SK-N-SH treated with all-trans-retinoic acid at 6 μM for 48 hours (cell line): ENCODE measurements at regions not wholly inside any gene's neighbourhood (a gene's known extent, or its start where the extent isn't known, plus 50 kb on each side); places are given as distances from the start of the nearest gene placed in this dataset.

Source experiments
- ATAC-seq: fragments of 200-7000 bp; cut with Tn5 transposase; 3 replicates; pipeline ENCODE4 v1.9.1; 2020; ENCODE audit warnings: mild to moderate bottlenecking, moderate library complexity
- ARNTL ChIP-seq: fragments of 450-650 bp; formaldehyde crosslinking; IDR thresholded peaks from 2 replicates; pipeline ENCODE4 v1.5.0; 2020; ENCODE audit warnings: low read depth, mild to moderate bottlenecking, moderate library complexity, borderline replicate concordance
- BACH2 ChIP-seq: fragments of 250-450 bp; sonication (Bioruptor Pico); IDR thresholded peaks from 2 replicates; pipeline ENCODE4 v1.9.0; 2021; ENCODE audit warnings: mild to moderate bottlenecking, borderline replicate concordance
- CREB5 ChIP-seq: fragments of 250-450 bp; sonication (Bioruptor Pico); IDR thresholded peaks from 2 replicates; pipeline ENCODE4 v1.5.1; 2020; ENCODE audit warnings: low read depth, mild to moderate bottlenecking, moderate library complexity
- CSDC2 ChIP-seq: fragments of 250-450 bp; sonication (Bioruptor Pico); IDR thresholded peaks from 2 replicates; pipeline ENCODE4 v1.5.0; 2020; ENCODE audit warnings: mild to moderate bottlenecking, moderate library complexity
- ESRRG ChIP-seq: fragments of 250-450 bp; sonication (Bioruptor Pico); IDR thresholded peaks from 2 replicates; pipeline ENCODE4 v1.6.1; 2021; ENCODE audit warnings: mild to moderate bottlenecking
- GLIS3 ChIP-seq: fragments of 250-450 bp; sonication (Bioruptor Pico); IDR thresholded peaks from 2 replicates; pipeline ENCODE4 v1.5.0; 2020; ENCODE audit warnings: mild to moderate bottlenecking, moderate library complexity
- OSR1 ChIP-seq: fragments of 250-450 bp; sonication (Bioruptor Pico); IDR thresholded peaks from 2 replicates; pipeline ENCODE4 v1.8.0; 2022; ENCODE audit warnings: moderate library complexity, mild to moderate bottlenecking, inconsistent platforms
- PPARA ChIP-seq: fragments of 250-450 bp; sonication (Bioruptor Pico); IDR thresholded peaks from 2 replicates; pipeline ENCODE4 v1.5.0; 2020; ENCODE audit warnings: mild to moderate bottlenecking, borderline replicate concordance
- SNAI2 ChIP-seq: fragments of 250-450 bp; sonication (Bioruptor Pico); IDR thresholded peaks from 2 replicates; pipeline ENCODE4 v1.5.0; 2020; ENCODE audit warnings: mild to moderate bottlenecking, moderate library complexity
- TCF4 ChIP-seq: fragments of 250-450 bp; sonication (Bioruptor Pico); IDR thresholded peaks from 2 replicates; pipeline ENCODE4 v1.8.0; 2021; ENCODE audit warnings: mild to moderate bottlenecking, moderate library complexity, borderline replicate concordance
- TOX ChIP-seq: fragments of 250-450 bp; sonication (Bioruptor Pico); IDR thresholded peaks from 2 replicates; pipeline ENCODE4 v1.8.0; 2021; ENCODE audit warnings: mild to moderate bottlenecking, moderate library complexity, borderline replicate concordance
- ZC3H10 ChIP-seq: fragments of 250-450 bp; sonication (Bioruptor Pico); IDR thresholded peaks from 2 replicates; pipeline ENCODE4 v1.5.1; 2021; ENCODE audit warnings: mild to moderate bottlenecking, moderate library complexity
- ZFP3 ChIP-seq: fragments of 250-450 bp; sonication (Bioruptor Pico); IDR thresholded peaks from 2 replicates; pipeline ENCODE4 v1.5.0; 2020; ENCODE audit warnings: mild to moderate bottlenecking, moderate library complexity
- ZNF565 ChIP-seq: fragments of 450-650 bp; formaldehyde crosslinking; conservative IDR thresholded peaks from 2 replicates; pipeline ENCODE4 v1.5.0; 2020; ENCODE audit warnings: low read depth, mild to moderate bottlenecking, moderate library complexity
- ZNF70 ChIP-seq: fragments of 450-650 bp; formaldehyde crosslinking; IDR thresholded peaks from 2 replicates; pipeline ENCODE4 v1.5.0; 2020; ENCODE audit warnings: mild to moderate bottlenecking, moderate library complexity
- ZNF8 ChIP-seq: fragments of 450-650 bp; formaldehyde crosslinking; IDR thresholded peaks from 2 replicates; pipeline ENCODE4 v1.5.0; 2020; ENCODE audit warnings: mild to moderate bottlenecking, moderate library complexity
- TF ChIP-seq, protein P1 (sequence below): fragments of 250-450 bp; sonication (Bioruptor Pico); IDR thresholded peaks from 2 replicates; pipeline ENCODE4 v1.5.1; 2021; ENCODE audit warnings: mild to moderate bottlenecking, moderate library complexity
- TF ChIP-seq, protein P2 (sequence below): fragments of 250-450 bp; sonication (Bioruptor Pico); IDR thresholded peaks from 2 replicates; pipeline ENCODE4 v1.8.0; 2021; ENCODE audit warnings: low read depth, mild to moderate bottlenecking, moderate library complexity, borderline replicate concordance
- TF ChIP-seq, protein P3 (sequence below): fragments of 250-450 bp; sonication (Bioruptor Pico); IDR thresholded peaks from 2 replicates; pipeline ENCODE4 v1.8.0; 2020; ENCODE audit warnings: mild to moderate bottlenecking, moderate library complexity, borderline replicate concordance
- TF ChIP-seq, protein P4 (sequence below): fragments of 250-450 bp; sonication (Bioruptor Pico); IDR thresholded peaks from 2 replicates; pipeline ENCODE4 v1.5.0; 2020; ENCODE audit warnings: mild to moderate bottlenecking, moderate library complexity

DNA sequence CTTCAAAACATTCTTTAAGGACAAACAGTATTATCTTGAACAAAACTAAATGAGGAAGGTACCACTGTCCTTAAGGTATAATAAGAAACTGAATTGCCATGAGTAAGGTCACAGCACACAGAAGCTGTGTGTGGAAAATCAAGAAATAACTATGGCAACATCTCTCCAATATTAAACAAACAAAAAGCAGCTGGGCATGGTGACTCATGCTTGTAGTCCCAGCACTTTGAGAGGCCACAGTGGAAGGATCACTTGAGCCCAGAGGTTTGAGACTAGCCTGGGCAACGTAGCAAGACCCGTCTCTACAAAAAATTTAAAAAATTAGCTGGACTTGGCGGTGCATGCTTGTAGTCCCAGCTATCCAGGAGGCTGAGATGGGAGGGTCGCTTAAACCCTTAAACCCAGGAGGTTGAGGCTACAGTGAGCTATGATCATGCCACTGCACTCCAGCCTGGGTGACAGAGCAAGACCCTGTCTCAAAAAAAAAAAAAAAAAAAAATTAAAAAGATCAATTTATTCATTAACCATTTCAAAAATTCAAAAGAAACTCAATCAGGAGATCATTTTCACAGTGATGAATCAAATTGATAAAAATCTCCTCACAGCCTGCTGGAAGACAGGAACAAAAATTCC is 195.4 kb downstream of the SKIDA1 start (continued):
- TF ChIP-seq, protein P1, sequence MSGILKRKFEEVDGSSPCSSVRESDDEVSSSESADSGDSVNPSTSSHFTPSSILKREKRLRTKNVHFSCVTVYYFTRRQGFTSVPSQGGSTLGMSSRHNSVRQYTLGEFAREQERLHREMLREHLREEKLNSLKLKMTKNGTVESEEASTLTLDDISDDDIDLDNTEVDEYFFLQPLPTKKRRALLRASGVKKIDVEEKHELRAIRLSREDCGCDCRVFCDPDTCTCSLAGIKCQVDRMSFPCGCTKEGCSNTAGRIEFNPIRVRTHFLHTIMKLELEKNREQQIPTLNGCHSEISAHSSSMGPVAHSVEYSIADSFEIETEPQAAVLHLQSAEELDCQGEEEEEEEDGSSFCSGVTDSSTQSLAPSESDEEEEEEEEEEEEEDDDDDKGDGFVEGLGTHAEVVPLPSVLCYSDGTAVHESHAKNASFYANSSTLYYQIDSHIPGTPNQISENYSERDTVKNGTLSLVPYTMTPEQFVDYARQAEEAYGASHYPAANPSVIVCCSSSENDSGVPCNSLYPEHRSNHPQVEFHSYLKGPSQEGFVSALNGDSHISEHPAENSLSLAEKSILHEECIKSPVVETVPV (CRISPR knock-in tag): no peak
- TF ChIP-seq ZNF565: no peak
- no peak for TF ChIP-seq ZNF8 (CRISPR knock-in tag)
- TF ChIP-seq GLIS3 (CRISPR knock-in tag): no peak
- no peak for TF ChIP-seq TCF4 (CRISPR knock-in tag)
- TF ChIP-seq TOX (CRISPR knock-in tag): no peak
- no peak for TF ChIP-seq CREB5 (CRISPR knock-in tag)
- TF ChIP-seq SNAI2 (CRISPR knock-in tag): no peak
- no peak for TF ChIP-seq ESRRG (CRISPR knock-in tag)

GRCh38 chr10:21327289-21327993 is 198.0 kb downstream of the SKIDA1 start:
- ATAC-seq: no peak
- TF ChIP-seq ZNF8 (CRISPR knock-in tag): no peak
- no peak for TF ChIP-seq GLIS3 (CRISPR knock-in tag)
- no peak for TF ChIP-seq ESRRG (CRISPR knock-in tag)
- TF ChIP-seq PPARA (CRISPR knock-in tag): no peak
- no peak for TF ChIP-seq TCF4 (CRISPR knock-in tag)
- TF ChIP-seq, protein P2, sequence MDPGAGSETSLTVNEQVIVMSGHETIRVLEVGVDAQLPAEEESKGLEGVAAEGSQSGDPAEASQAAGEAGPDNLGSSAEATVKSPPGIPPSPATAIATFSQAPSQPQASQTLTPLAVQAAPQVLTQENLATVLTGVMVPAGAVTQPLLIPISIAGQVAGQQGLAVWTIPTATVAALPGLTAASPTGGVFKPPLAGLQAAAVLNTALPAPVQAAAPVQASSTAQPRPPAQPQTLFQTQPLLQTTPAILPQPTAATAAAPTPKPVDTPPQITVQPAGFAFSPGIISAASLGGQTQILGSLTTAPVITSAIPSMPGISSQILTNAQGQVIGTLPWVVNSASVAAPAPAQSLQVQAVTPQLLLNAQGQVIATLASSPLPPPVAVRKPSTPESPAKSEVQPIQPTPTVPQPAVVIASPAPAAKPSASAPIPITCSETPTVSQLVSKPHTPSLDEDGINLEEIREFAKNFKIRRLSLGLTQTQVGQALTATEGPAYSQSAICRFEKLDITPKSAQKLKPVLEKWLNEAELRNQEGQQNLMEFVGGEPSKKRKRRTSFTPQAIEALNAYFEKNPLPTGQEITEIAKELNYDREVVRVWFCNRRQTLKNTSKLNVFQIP: no peak
- no peak for TF ChIP-seq ZNF565
- TF ChIP-seq, protein P1 (CRISPR knock-in tag): no peak
- TF ChIP-seq OSR1 (CRISPR knock-in tag): no peak
- no peak for TF ChIP-seq CREB5 (CRISPR knock-in tag)
- TF ChIP-seq ZC3H10 (CRISPR knock-in tag): no peak
- TF ChIP-seq BACH2 (CRISPR knock-in tag): no peak
- TF ChIP-seq CSDC2 (CRISPR knock-in tag): no peak
- no peak for TF ChIP-seq TOX (CRISPR knock-in tag)
- TF ChIP-seq ZNF70 (CRISPR knock-in tag): no peak
- TF ChIP-seq ZFP3 (CRISPR knock-in tag): no peak

GRCh38 chr10:21326594-21327288 is 198.7 kb downstream of the SKIDA1 start:
- no peak for ATAC-seq
- TF ChIP-seq ARNTL (CRISPR knock-in tag) (no peak), ZNF70 (CRISPR knock-in tag) (no peak), ZFP3 (CRISPR knock-in tag) (no peak), ZNF8 (CRISPR knock-in tag) (no peak), ZC3H10 (CRISPR knock-in tag) (no peak), ESRRG (CRISPR knock-in tag) (no peak), CSDC2 (CRISPR knock-in tag) (no peak), SNAI2 (CRISPR knock-in tag) (no peak), GLIS3 (CRISPR knock-in tag) (no peak), ZNF565 (no peak)
- TF ChIP-seq, protein P2: no peak
- TF ChIP-seq, protein P3, sequence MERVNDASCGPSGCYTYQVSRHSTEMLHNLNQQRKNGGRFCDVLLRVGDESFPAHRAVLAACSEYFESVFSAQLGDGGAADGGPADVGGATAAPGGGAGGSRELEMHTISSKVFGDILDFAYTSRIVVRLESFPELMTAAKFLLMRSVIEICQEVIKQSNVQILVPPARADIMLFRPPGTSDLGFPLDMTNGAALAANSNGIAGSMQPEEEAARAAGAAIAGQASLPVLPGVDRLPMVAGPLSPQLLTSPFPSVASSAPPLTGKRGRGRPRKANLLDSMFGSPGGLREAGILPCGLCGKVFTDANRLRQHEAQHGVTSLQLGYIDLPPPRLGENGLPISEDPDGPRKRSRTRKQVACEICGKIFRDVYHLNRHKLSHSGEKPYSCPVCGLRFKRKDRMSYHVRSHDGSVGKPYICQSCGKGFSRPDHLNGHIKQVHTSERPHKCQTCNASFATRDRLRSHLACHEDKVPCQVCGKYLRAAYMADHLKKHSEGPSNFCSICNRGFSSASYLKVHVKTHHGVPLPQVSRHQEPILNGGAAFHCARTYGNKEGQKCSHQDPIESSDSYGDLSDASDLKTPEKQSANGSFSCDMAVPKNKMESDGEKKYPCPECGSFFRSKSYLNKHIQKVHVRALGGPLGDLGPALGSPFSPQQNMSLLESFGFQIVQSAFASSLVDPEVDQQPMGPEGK: no peak
- TF ChIP-seq, protein P4, sequence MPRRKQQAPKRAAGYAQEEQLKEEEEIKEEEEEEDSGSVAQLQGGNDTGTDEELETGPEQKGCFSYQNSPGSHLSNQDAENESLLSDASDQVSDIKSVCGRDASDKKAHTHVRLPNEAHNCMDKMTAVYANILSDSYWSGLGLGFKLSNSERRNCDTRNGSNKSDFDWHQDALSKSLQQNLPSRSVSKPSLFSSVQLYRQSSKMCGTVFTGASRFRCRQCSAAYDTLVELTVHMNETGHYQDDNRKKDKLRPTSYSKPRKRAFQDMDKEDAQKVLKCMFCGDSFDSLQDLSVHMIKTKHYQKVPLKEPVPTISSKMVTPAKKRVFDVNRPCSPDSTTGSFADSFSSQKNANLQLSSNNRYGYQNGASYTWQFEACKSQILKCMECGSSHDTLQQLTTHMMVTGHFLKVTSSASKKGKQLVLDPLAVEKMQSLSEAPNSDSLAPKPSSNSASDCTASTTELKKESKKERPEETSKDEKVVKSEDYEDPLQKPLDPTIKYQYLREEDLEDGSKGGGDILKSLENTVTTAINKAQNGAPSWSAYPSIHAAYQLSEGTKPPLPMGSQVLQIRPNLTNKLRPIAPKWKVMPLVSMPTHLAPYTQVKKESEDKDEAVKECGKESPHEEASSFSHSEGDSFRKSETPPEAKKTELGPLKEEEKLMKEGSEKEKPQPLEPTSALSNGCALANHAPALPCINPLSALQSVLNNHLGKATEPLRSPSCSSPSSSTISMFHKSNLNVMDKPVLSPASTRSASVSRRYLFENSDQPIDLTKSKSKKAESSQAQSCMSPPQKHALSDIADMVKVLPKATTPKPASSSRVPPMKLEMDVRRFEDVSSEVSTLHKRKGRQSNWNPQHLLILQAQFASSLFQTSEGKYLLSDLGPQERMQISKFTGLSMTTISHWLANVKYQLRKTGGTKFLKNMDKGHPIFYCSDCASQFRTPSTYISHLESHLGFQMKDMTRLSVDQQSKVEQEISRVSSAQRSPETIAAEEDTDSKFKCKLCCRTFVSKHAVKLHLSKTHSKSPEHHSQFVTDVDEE (CRISPR knock-in tag): no peak
